Aorta (tissue), 5 donors: ENCODE measurements at regions not wholly inside any gene's neighbourhood (a gene's known extent, or its start where the extent isn't known, plus 50 kb on each side); places are given as distances from the start of the nearest gene placed in this dataset.

ENCODE experiments used
- ATAC-seq: fragments of 200-7000 bp; cut with Tn5 transposase; one replicate; pipeline ENCODE4 v1.9.1; 2022; ENCODE audit warnings: moderate library complexity; ENCODE audit not compliant: low FRiP score
- DNase-seq, 2 donors: peaks; one replicate each; pipeline ENCODE4 v3.0.0-alpha.2; 2020
- H3K27ac ChIP-seq, 2 donors: one replicate each; pipeline ENCODE4 v1.5.1; 2013; ENCODE audit warnings: low read length in 2 of 2, mild to moderate bottlenecking in 2 of 2, moderate library complexity in 2 of 2, control low read depth in 1 of 2, inconsistent platforms in 1 of 2, low read depth in 1 of 2
- H3K27me3 ChIP-seq, 2 donors: one replicate each; pipeline ENCODE4 v1.6.1; 2013; ENCODE audit warnings: control low read depth in 1 of 2, low read length in 1 of 2, mild to moderate bottlenecking in 1 of 2, moderate library complexity in 1 of 2; ENCODE audit not compliant: insufficient read depth in 2 of 2, control insufficient read depth in 1 of 2
- H3K36me3 ChIP-seq, 2 donors: one replicate each; pipeline ENCODE4 v1.6.1; 2013; ENCODE audit warnings: control low read depth in 1 of 2, low read length in 1 of 2, mild to moderate bottlenecking in 1 of 2; ENCODE audit not compliant: insufficient read depth in 2 of 2, control insufficient read depth in 1 of 2
- H3K4me1 ChIP-seq, 2 donors: one replicate each; pipeline ENCODE4 v1.6.1; 2013; ENCODE audit warnings: low read length in 2 of 2, control low read depth in 1 of 2, mild to moderate bottlenecking in 1 of 2, moderate library complexity in 1 of 2; ENCODE audit not compliant: insufficient read depth in 2 of 2, control insufficient read depth in 1 of 2
- H3K4me3 ChIP-seq, 2 donors: one replicate each; pipeline ENCODE4 v1.5.1; 2013; ENCODE audit warnings: low read length in 2 of 2, control low read depth in 1 of 2, mild to moderate bottlenecking in 1 of 2
- H3K9me3 ChIP-seq: one replicate; pipeline ENCODE4 v1.6.1; 2013; ENCODE audit warnings: mild to moderate bottlenecking, low read length; ENCODE audit not compliant: control insufficient read depth
- WGBS, 2 donors: extraction: QIAGEN DNeasy Blood & Tissue Kit; methylation state at CpG; one replicate each; pipeline ENCODE4 v1.1.7; 2013; 5-methylcytosine and 5-hydroxymethylcytosine counted together
- intact Hi-C, 2 donors: fragments of 100-400 bp; cut with DNase I; formaldehyde crosslinking; loops; one replicate each; pipeline versions ENCODE4 v1.14.2 to v1.15.0; 2022
- donor health status: healthy with polysubstance abuse.
- donor health status: Bipolar disorder and iron deficiency.
- donor health status: DM: no; HTN: no; CAD: no.
- donor health status: DM: no; HTN: no; CAD: no.
- donor health status: DM: yes; HTN: yes; CAD: no.

DNA sequence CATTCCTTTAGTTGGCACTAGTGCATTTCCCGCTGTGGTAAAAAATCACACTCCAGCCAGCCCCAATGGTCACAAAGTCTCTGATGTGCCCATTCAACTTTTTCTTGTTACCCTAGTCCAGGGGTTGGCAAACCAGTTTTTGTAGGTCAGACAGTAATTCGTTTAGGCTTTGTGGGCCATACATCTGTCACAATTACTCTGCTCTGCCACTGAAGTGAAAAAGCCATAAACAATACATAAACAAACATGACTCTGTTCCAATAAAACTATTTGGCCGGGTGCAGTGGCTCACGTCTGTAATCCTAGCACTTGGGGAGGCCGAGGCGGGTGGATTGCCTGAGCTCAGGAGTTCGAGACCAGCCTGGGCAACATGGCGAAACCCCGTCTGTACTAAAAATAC lies 78.5 kb downstream of the POLR2M start:
- ATAC-seq (no peak), DNase-seq (no peak)
- no peaks in the 10 kb centered on the region for H3K9me3 ChIP-seq
- no peak overlapping the region for H3K27ac ChIP-seq
- no peaks in the 10 kb centered on the region for H3K4me1 ChIP-seq
- no peaks in the 10 kb centered on the region for H3K27me3 ChIP-seq
- H3K36me3 ChIP-seq = no peaks in the 10 kb centered on the region
- 82 to 89% methylated on average over 7 to 9 of the region's 9 CpGs for WGBS, 2 donors
- intact Hi-C loops = no loop called here
- H3K4me3 ChIP-seq = no peak overlapping the region

DNA sequence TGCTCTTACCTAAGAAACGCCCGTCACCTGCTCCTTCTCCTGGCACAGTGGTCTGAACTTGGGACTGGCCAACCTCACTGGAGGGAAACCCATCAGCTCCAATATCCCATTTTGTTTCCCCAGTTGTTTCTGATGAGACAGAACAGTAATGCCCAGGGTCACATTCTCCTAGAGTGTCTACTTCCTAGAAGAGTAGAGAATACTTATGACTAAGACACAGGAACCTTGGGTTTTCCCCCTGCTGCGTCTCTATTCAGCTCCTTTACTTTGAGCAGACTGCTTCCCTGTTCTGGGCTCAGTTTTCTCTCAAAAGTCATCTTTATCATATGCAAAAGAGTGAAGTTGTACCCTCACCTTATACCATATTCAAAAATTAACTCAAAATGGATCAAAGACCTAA lies 79.4 kb downstream of the POLR2M start:
- H3K27me3 ChIP-seq = no peaks in the 10 kb centered on the region
- no peak overlapping the region for H3K27ac ChIP-seq
- ATAC-seq = no peak
- 92 to 98% methylated on average over 3 of the region's 3 CpGs for WGBS, 2 donors
- H3K36me3 ChIP-seq = no peaks in the 10 kb centered on the region
- DNase-seq = no peak
- no peak overlapping the region for H3K4me3 ChIP-seq
- H3K9me3 ChIP-seq = no peaks in the 10 kb centered on the region
- H3K4me1 ChIP-seq = no peaks in the 10 kb centered on the region
- intact Hi-C loops = no loop called here

DNA sequence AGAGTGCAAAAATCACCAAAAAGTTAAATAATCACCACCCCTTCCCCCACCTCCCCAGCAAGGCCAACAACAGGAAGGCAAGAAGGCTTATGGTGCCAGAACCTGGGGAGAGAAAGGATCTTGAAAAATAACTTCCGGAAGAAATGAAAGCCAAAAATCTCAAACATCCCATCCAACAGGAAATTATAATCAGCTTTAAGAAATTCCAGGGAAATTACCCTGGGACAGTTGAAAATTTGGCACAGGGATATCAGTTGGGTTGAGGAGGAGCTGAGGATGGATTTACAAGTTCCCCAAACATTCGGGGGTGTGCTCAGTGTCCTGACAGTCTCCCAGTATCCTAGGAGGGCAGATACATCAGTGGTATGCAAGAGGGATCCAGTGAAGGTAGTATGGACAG lies 82.7 kb downstream of the POLR2M start:
- DNase-seq (no peak), ATAC-seq (no peak)
- Histone ChIP-seq H3K9me3 (peaks cover 1% of the 10 kb centered on the region), H3K27me3 (no peaks in the 10 kb centered on the region), H3K36me3 (no peaks in the 10 kb centered on the region), H3K27ac (no peak overlapping the region), H3K4me3 (no peak overlapping the region), H3K4me1 (no peaks in the 10 kb centered on the region)
- intact Hi-C loops = no loop called here
- WGBS, 2 donors = 22 to 41% methylated on average over 2 of the region's 2 CpGs

DNA sequence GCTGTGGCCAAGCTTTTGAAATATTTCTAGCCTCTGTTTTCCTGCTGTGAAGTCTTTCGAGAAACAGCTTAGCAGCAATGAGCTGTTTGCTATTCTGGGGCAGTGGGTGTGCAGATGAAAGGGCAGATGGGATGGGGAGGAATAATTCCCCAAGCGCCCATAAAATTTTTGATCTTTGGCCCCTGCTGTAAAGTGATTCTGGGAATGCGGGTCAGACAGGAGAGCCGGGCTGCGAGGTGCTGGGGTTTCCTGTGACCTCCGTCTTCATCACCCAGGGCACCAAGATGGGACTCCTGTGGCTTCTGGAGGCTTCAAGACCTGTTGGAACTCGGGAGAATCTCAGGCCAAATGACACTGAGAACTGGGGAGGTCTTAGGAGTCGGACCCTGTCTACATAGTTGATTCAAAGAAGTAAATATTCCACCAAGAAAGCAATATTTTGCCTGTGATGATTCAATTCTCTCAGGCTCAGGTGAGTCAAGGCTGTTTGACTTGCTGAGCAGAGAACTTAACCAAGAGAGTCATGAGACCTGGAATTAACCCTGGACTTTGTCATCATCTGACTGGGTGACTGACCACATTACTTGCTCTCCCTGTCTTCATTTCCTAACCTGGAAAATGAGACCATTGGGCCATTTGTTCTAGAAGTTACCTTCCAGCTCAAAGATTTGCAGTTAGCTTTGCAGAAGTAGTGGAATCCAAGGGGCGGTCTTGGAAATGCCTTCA lies 86.4 kb downstream of the POLR2M start:
- Histone ChIP-seq H3K9me3 (peaks cover 1% of the 10 kb centered on the region), H3K27ac (no peak overlapping the region), H3K27me3 (no peaks in the 10 kb centered on the region), H3K4me3 (no peak overlapping the region), H3K36me3 (no peaks in the 10 kb centered on the region), H3K4me1 (peaks cover 2 to 7% of the 10 kb centered on the region in 2 donors)
- ATAC-seq (no peak), DNase-seq (no peak)
- intact Hi-C loops = no loop called here
- 93% methylated on average over 9 of the region's 9 CpGs for WGBS, 2 donors

DNA sequence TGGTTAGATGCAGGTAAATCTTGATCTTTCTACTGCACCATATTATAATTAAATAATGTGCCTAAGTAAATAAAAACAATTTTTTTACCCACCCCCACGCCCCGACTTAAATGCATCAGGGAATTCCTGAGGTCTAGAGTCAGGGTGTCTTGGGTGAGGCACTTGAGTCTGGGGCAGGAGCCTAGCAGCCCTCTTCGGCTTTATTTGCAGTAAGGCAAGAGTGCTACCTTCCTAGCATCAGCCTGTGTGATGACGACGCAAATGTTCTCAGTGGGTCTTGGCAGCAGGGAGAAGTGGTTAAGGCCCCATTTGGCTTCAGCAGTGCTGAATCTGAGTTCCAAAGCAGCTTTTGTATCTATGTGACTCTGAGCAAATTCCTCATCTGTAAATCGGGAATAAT lies 88.7 kb downstream of the POLR2M start:
- Histone ChIP-seq H3K27ac (no peak overlapping the region), H3K4me1 (peaks cover 3 to 7% of the 10 kb centered on the region in 2 donors), H3K27me3 (no peaks in the 10 kb centered on the region), H3K9me3 (peaks cover 1% of the 10 kb centered on the region), H3K4me3 (no peak overlapping the region), H3K36me3 (no peaks in the 10 kb centered on the region)
- DNase-seq (no peak), ATAC-seq (no peak)
- 84 to 87% methylated on average over 6 of the region's 6 CpGs for WGBS, 2 donors
- intact Hi-C loops = no loop called here

DNA sequence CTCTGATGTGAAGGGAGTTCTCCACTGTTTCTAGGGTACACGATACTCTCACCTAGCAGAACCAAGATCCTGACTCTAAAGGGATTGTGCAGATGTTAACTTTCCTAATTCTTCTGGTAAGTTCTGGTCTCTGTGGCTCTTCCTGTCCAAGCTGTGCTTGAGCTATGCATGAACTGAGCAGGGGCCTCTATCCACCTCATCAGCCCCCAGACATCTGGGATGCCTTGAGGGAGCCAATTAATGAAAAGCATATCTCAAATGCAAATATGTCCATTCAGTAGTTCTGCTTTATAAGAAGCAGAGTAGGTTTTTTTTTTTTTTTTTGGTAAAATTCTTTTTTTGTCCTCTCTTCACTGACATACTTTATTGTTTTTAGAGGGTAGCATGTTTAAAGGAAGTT lies 89.6 kb downstream of the POLR2M start:
- Histone ChIP-seq H3K4me1 (peaks cover 3 to 7% of the 10 kb centered on the region in 2 donors), H3K9me3 (peaks cover 1% of the 10 kb centered on the region), H3K27ac (no peak overlapping the region), H3K36me3 (no peaks in the 10 kb centered on the region), H3K4me3 (no peak overlapping the region), H3K27me3 (no peaks in the 10 kb centered on the region)
- intact Hi-C loops = no loop called here
- ATAC-seq (no peak), DNase-seq (no peak)
- 100% methylated on average over 1 of the region's 1 CpG for WGBS, 2 donors

DNA sequence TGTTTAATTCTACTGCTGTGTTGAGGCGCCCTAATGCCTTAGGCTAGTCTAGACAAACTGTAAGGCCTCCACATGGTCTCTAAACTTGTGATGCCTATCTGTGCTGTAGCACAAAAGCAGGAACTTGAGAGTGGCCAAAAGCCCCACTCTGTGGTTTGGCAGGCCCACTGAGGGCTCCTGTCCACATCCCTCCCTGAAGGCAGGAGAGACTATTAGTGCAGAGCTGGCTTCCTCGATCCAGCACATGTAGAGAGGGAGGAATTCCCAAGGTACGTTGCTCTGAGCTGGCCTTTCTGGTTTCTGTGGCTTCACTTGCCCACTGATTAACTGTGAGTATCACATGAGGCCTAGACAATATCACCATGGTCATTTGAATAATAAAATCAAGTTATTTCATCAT lies 90.6 kb downstream of the POLR2M start:
- DNase-seq (no peak), ATAC-seq (no peak)
- 82 to 88% methylated on average over 3 of the region's 3 CpGs for WGBS, 2 donors
- peaks cover 3 to 7% of the 10 kb centered on the region in 2 donors for H3K4me1 ChIP-seq
- no peak overlapping the region for H3K27ac ChIP-seq
- no peaks in the 10 kb centered on the region for H3K9me3 ChIP-seq
- H3K36me3 ChIP-seq = no peaks in the 10 kb centered on the region
- no peaks in the 10 kb centered on the region for H3K27me3 ChIP-seq
- no peak overlapping the region for H3K4me3 ChIP-seq
- intact Hi-C loops = no loop called here

DNA sequence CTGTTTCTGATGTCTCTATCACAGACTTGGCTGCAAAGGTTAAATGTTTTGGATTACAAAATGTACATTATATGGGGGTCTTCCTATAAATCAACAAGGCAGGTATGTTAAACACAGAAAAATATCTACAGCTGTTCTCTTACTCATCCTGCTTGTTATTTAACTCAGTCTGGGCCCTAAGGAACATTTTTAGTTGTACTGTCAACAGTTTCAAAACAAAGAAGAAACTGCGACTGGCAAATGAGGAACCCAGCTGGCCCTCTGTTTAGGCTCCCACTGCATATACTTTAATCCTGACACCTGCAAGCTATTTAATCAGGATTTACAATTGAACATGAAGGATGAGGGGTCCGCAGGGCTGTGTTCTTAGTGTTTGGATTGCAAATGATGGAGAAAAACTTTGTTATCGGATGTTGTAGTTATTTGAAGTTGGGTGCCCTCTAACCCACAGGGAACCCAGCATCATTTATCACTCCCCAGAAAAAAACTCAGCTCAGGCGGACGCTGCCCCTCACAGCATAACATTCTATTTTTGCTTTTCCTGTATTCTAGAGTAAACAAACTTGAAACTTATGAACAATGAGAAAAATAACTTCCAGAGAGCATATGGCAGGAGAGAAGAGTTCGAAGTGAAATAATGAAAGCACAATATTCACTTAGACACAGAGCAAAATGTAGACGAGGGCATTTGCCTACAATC lies 91.2 kb downstream of the POLR2M start:
- peaks cover 3 to 7% of the 10 kb centered on the region in 2 donors for H3K4me1 ChIP-seq
- ATAC-seq = no peak
- no peaks in the 10 kb centered on the region for H3K36me3 ChIP-seq
- H3K4me3 ChIP-seq = no peak overlapping the region
- intact Hi-C loops = no loop called here
- peak overlapping the region in 1 of 2 donors; percentile 67 for H3K27ac ChIP-seq
- no peaks in the 10 kb centered on the region for H3K9me3 ChIP-seq
- no peaks in the 10 kb centered on the region for H3K27me3 ChIP-seq
- DNase-seq = no peak
- WGBS, 2 donors = 17 to 25% methylated on average over 7 of the region's 7 CpGs

DNA sequence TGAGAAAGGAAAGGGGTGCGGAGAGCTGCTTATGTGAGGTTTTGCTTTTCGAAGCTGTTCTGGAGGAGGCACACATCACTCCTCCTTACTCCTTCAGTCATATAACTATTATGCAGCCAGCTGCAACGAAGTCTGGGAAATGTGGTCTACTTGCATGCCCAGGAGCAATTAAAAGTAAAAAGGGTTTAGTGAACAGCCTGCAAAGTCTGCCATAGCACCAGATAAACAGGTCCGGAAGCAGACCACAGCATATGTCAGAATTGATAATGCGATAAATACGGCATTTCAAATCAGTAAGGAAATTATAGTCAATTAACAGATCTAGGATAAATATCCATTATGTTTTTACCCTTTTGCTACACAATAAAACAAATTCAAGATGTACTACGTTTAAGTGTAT lies 99.5 kb downstream of the POLR2M start:
- intact Hi-C loops = no loop called here
- no peaks in the 10 kb centered on the region for H3K4me1 ChIP-seq
- no peak for ATAC-seq
- no peaks in the 10 kb centered on the region for H3K36me3 ChIP-seq
- H3K27ac ChIP-seq = no peak overlapping the region
- peaks cover 0 to 1% of the 10 kb centered on the region in 2 donors for H3K27me3 ChIP-seq
- WGBS, 2 donors = 78 to 80% methylated on average over 7 of the region's 7 CpGs
- no peaks in the 10 kb centered on the region for H3K9me3 ChIP-seq
- DNase-seq = no peak
- H3K4me3 ChIP-seq = no peak overlapping the region
